PC-9 (cell line): ENCODE measurements at regions not wholly inside any gene's neighbourhood (a gene's known extent, or its start where the extent isn't known, plus 50 kb on each side); places are given as distances from the start of the nearest gene placed in this dataset.

Source experiments
- BruUV-seq: library from RNA; stranded (reverse); fragments of 400-500 nt; replicated peaks from 2 replicates; lab custom pipeline; 2021; lab: Mats Ljungman, UMichigan
- CTCF ChIA-PET: fragments of 300-600 bp; sonication (Branson Sonifier 250); formaldehyde crosslinking; loops from one replicate; lab custom pipeline; 2022; ENCODE audit warnings: antibody characterized with exemption; lab: Charles Lee
- POLR2A ChIA-PET: fragments of 300-600 bp; sonication (Branson Sonifier 250); formaldehyde crosslinking; loops from one replicate; lab custom pipeline; 2022; ENCODE audit warnings: antibody characterized with exemption; ENCODE audit not compliant: unreplicated experiment; lab: Charles Lee
- DNase-seq, 2 experiments: peaks; one replicate each; pipeline versions ENCODE4 v3.0.0 to v3.0.0-alpha.2; 2015 to 2022; ENCODE audit warnings: mixed read lengths in 1 of 2
- H2AFZ ChIP-seq: fragments of 200-600 bp; sonication (generic); 2 replicates; pipeline ENCODE4 v1.8.1; 2017; ENCODE audit warnings: antibody characterized with exemption
- H3F3A ChIP-seq: fragments of 200-600 bp; sonication (generic); 2 replicates; pipeline ENCODE4 v1.8.1; 2017; ENCODE audit warnings: antibody characterized with exemption, mild to moderate bottlenecking, low read depth; ENCODE audit not compliant: insufficient read depth
- H3K27ac ChIP-seq: fragments of 200-600 bp; sonication (generic); 2 replicates; pipeline ENCODE4 v1.6.1; 2016; ENCODE audit warnings: mixed run types
- H3K27me3 ChIP-seq: fragments of 200-600 bp; sonication (generic); 2 replicates; pipeline ENCODE4 v1.6.1; 2016; ENCODE audit warnings: low read depth, mixed run types; ENCODE audit not compliant: insufficient read depth
- H3K36me3 ChIP-seq: fragments of 200-600 bp; sonication (generic); 2 replicates; pipeline ENCODE4 v1.6.1; 2016; ENCODE audit warnings: low read depth, mixed run types
- H3K4me1 ChIP-seq: fragments of 200-600 bp; sonication (generic); replicated peaks from 2 replicates; pipeline ENCODE4 v1.6.1; 2016; ENCODE audit warnings: mixed run types; ENCODE audit not compliant: insufficient read depth
- H3K4me2 ChIP-seq: fragments of 200-600 bp; sonication (generic); 2 replicates; pipeline ENCODE4 v1.6.1; 2017; ENCODE audit warnings: mixed run types
- H3K4me3 ChIP-seq: fragments of 200-600 bp; sonication (generic); 2 replicates; pipeline ENCODE4 v1.6.1; 2016; ENCODE audit warnings: mixed run types
- H3K79me2 ChIP-seq: fragments of 200-600 bp; sonication (generic); 2 replicates; pipeline ENCODE4 v1.6.1; 2017; ENCODE audit warnings: low read depth, mixed run types
- H3K9me2 ChIP-seq: fragments of 200-600 bp; sonication (generic); 2 replicates; pipeline ENCODE4 v1.8.1; 2017; ENCODE audit warnings: mild to moderate bottlenecking; ENCODE audit not compliant: insufficient read depth
- H3K9me3 ChIP-seq: fragments of 200-600 bp; sonication (generic); 2 replicates; pipeline ENCODE4 v1.8.1; 2016; ENCODE audit warnings: low read depth; ENCODE audit not compliant: insufficient read depth
- H4K20me1 ChIP-seq: fragments of 200-600 bp; sonication (generic); 2 replicates; pipeline ENCODE4 v1.8.1; 2017; ENCODE audit not compliant: insufficient read depth
- EZH2 ChIP-seq: fragments of 200-600 bp; sonication (generic); IDR thresholded peaks from 2 replicates; pipeline ENCODE4 v1.8.0; 2017; ENCODE audit warnings: antibody characterized with exemption, low read depth
- intact Hi-C: fragments of 100-400 bp; cut with micrococcal nuclease; formaldehyde crosslinking; loops from one replicate; pipeline ENCODE4 v1.10.0; 2022; ENCODE audit not compliant: unreplicated experiment
- TF ChIP-seq, protein P1 (sequence below): fragments of 200-600 bp; sonication (generic); conservative IDR thresholded peaks from 2 replicates; pipeline ENCODE4 v1.6.1; 2017; ENCODE audit warnings: mixed run types, antibody characterized with exemption, mild to moderate bottlenecking, moderate library complexity

DNA sequence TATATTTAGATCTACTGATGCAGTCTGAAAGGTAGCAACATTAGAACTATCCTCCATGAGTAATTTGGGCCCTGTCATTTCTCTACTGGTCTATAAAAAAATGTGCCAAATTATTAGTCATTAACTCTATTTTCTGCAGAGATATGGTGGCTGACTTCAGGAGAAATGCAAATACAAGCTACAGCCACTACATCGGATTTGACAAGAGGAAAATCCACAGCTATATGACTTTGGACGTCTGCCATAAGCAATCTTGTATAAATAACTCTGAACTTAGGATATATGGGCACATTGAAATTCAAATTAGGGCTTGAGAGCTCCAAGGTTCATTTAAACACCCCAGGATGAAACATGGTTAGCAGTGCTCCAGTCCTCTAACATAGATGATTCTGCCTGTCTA lies 983.0 kb upstream of the LRFN5 start:
- H3K27ac ChIP-seq = no peak overlapping the region
- intact Hi-C loops = no loop called here
- H3K9me3 ChIP-seq = no peaks in the 10 kb centered on the region
- H2AFZ ChIP-seq = no peak overlapping the region
- H3K27me3 ChIP-seq = no peaks in the 10 kb centered on the region
- H4K20me1 ChIP-seq = no peaks in the 10 kb centered on the region
- DNase-seq = no peak
- ChIA-PET POLR2A (no interaction called here), CTCF (no interaction called here)
- TF ChIP-seq, protein P1, sequence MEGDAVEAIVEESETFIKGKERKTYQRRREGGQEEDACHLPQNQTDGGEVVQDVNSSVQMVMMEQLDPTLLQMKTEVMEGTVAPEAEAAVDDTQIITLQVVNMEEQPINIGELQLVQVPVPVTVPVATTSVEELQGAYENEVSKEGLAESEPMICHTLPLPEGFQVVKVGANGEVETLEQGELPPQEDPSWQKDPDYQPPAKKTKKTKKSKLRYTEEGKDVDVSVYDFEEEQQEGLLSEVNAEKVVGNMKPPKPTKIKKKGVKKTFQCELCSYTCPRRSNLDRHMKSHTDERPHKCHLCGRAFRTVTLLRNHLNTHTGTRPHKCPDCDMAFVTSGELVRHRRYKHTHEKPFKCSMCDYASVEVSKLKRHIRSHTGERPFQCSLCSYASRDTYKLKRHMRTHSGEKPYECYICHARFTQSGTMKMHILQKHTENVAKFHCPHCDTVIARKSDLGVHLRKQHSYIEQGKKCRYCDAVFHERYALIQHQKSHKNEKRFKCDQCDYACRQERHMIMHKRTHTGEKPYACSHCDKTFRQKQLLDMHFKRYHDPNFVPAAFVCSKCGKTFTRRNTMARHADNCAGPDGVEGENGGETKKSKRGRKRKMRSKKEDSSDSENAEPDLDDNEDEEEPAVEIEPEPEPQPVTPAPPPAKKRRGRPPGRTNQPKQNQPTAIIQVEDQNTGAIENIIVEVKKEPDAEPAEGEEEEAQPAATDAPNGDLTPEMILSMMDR = no peak
- no peak for TF ChIP-seq EZH2
- H3K4me1 ChIP-seq = no peaks in the 10 kb centered on the region
- H3F3A ChIP-seq = no peaks in the 10 kb centered on the region
- no peaks in the 10 kb centered on the region for H3K79me2 ChIP-seq
- H3K4me3 ChIP-seq = no peak overlapping the region
- H3K9me2 ChIP-seq = no peaks in the 10 kb centered on the region
- no TSS peak for BruUV-seq
- no peak overlapping the region for H3K4me2 ChIP-seq
- H3K36me3 ChIP-seq = no peaks in the 10 kb centered on the region

DNA sequence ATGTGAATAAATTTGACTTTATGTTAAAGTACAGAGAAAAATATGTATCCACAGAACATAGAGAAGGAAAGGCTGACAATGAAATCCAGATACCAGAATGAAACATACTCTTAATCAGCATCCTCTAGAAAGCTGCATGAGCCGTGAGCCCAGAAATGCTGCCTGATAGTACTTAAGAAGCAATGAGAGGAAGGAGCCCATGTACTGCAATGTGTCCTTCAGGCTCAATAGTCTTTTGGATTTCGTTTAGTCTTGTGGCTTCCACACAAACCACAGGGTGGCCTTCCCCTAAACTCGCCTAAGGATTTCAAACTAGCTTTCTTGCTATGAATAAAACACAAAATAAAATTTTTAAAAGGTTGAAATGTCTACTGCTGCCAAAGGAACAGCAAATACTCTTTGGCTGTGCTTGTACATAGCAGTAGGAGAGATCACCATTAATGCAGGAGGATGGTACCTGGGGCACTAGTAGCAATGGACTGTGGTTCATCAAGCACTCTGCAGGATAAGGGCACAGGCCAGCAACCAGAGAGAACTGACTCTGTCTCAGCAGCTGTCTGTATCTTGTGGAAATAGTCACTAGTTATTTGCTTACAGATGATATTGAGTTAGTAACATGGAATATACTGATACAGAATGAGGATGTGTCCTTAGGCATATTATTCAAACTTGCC lies 988.3 kb upstream of the LRFN5 start:
- no peaks in the 10 kb centered on the region for H3K79me2 ChIP-seq
- no peak overlapping the region for H3K4me3 ChIP-seq
- no peak overlapping the region for H2AFZ ChIP-seq
- intact Hi-C loops = no loop called here
- ChIA-PET POLR2A (no interaction called here), CTCF (no interaction called here)
- TF ChIP-seq, protein P1 = no peak
- TF ChIP-seq EZH2 = no peak
- H3K9me2 ChIP-seq = no peaks in the 10 kb centered on the region
- H3K27me3 ChIP-seq = no peaks in the 10 kb centered on the region
- no peak overlapping the region for H3K4me2 ChIP-seq
- H3K36me3 ChIP-seq = no peaks in the 10 kb centered on the region
- no peaks in the 10 kb centered on the region for H3F3A ChIP-seq
- no peaks in the 10 kb centered on the region for H3K9me3 ChIP-seq
- H3K27ac ChIP-seq = no peak overlapping the region
- H4K20me1 ChIP-seq = no peaks in the 10 kb centered on the region
- DNase-seq = no peak
- no peaks in the 10 kb centered on the region for H3K4me1 ChIP-seq
- no TSS peak for BruUV-seq

DNA sequence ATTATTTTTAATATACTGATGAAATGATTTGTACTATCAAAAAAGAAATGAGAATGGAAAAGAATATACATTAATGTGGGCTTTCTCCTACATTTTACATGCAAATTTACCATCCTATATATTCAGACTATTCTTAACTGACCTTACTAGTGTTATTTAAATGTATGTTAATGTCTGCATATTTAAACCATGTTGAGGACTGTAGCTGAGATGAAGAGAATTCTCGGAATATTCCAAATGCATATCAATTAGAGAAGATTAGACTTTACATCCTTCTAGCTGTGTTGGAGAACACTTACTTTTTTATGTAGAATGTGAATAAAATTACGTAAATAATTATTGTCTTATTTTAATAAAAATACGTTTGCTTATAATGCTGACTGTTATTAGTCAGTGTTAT lies 990.1 kb upstream of the LRFN5 start:
- Histone ChIP-seq H3K9me2 (no peaks in the 10 kb centered on the region), H3K4me1 (no peaks in the 10 kb centered on the region), H3K79me2 (no peaks in the 10 kb centered on the region), H4K20me1 (no peaks in the 10 kb centered on the region), H3K4me3 (no peak overlapping the region), H3K27me3 (no peaks in the 10 kb centered on the region), H3K9me3 (no peaks in the 10 kb centered on the region), H3F3A (no peaks in the 10 kb centered on the region), H3K4me2 (no peak overlapping the region), H2AFZ (no peak overlapping the region), H3K36me3 (no peaks in the 10 kb centered on the region), H3K27ac (no peak overlapping the region)
- no peak for DNase-seq
- TF ChIP-seq, protein P1 = no peak
- TF ChIP-seq EZH2 = no peak
- intact Hi-C loops = no loop called here
- BruUV-seq = no TSS peak
- CTCF ChIA-PET = no interaction called here
- POLR2A ChIA-PET = no interaction called here
